WERI-Rb-1 (cell line): ENCODE measurements at regions not wholly inside any gene's neighbourhood (a gene's known extent, or its start where the extent isn't known, plus 50 kb on each side); places are given as distances from the start of the nearest gene placed in this dataset.

Source experiments
- DNase-seq: peaks from one replicate; pipeline ENCODE4 v3.0.0-alpha.2; 2020
- H3K27ac ChIP-seq: fragments of 250-450 bp; sonication (Bioruptor Pico); 2 replicates; pipeline ENCODE4 v1.5.1; 2020; ENCODE audit warnings: mild to moderate bottlenecking, moderate library complexity
- H3K27me3 ChIP-seq: fragments of 250-450 bp; sonication (Bioruptor Pico); 2 replicates; pipeline ENCODE4 v1.5.1; 2021; ENCODE audit warnings: mild to moderate bottlenecking, low read depth, moderate library complexity; ENCODE audit not compliant: insufficient read depth, severe bottlenecking
- H3K36me3 ChIP-seq: fragments of 250-450 bp; sonication (Bioruptor Pico); 2 replicates; pipeline ENCODE4 v1.5.1; 2020; ENCODE audit warnings: mild to moderate bottlenecking, moderate library complexity
- H3K4me3 ChIP-seq: 2 replicates; pipeline ENCODE4 v1.5.1; 2011; ENCODE audit warnings: low read depth, mild to moderate bottlenecking, control low read depth, low read length
- H3K9me3 ChIP-seq: fragments of 250-450 bp; sonication (Bioruptor Pico); 2 replicates; pipeline ENCODE4 v1.5.1; 2021; ENCODE audit warnings: mild to moderate bottlenecking, moderate library complexity; ENCODE audit not compliant: severe bottlenecking
- TF ChIP-seq, protein P1 (sequence below): IDR thresholded peaks from 2 replicates; pipeline ENCODE4 v1.5.1; 2011; ENCODE audit warnings: low read depth, mild to moderate bottlenecking, control low read depth, inconsistent platforms, low read length

DNA sequence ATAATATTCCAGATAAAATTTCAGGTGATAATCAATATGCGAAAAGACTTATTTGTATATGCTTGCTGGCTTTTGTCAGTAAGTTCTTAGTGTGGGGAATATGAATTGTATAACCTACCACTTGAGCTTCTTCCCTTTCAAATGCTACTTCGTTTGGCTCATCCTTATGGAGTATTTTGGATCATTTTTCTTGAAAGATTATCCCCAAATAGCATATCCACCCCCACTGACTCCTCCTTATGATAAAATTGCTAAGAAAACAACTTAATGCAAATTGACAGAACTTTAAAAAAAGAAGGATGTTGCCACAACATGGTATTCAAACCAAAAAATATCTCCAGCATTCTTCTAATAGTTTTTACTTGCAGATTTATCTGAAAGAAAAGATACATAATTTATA lies 393.3 kb downstream of the PPP3CA start:
- H3K36me3 ChIP-seq = no peaks in the 10 kb centered on the region
- no peak overlapping the region for H3K4me3 ChIP-seq
- no peak for DNase-seq
- H3K27ac ChIP-seq = no peak overlapping the region
- no peaks in the 10 kb centered on the region for H3K9me3 ChIP-seq
- no peaks in the 10 kb centered on the region for H3K27me3 ChIP-seq
- TF ChIP-seq, protein P1, sequence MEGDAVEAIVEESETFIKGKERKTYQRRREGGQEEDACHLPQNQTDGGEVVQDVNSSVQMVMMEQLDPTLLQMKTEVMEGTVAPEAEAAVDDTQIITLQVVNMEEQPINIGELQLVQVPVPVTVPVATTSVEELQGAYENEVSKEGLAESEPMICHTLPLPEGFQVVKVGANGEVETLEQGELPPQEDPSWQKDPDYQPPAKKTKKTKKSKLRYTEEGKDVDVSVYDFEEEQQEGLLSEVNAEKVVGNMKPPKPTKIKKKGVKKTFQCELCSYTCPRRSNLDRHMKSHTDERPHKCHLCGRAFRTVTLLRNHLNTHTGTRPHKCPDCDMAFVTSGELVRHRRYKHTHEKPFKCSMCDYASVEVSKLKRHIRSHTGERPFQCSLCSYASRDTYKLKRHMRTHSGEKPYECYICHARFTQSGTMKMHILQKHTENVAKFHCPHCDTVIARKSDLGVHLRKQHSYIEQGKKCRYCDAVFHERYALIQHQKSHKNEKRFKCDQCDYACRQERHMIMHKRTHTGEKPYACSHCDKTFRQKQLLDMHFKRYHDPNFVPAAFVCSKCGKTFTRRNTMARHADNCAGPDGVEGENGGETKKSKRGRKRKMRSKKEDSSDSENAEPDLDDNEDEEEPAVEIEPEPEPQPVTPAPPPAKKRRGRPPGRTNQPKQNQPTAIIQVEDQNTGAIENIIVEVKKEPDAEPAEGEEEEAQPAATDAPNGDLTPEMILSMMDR = no peak

- DNase-seq = no peak
- Histone ChIP-seq H3K27me3 (no peaks in the 10 kb centered on the region), H3K36me3 (no peaks in the 10 kb centered on the region), H3K9me3 (no peaks in the 10 kb centered on the region), H3K4me3 (no peak overlapping the region), H3K27ac (no peak overlapping the region)
- TF ChIP-seq, protein P1 = no peak
Measured at GRCh38 chr4:100953616-100954015, 393.7 kb downstream of the PPP3CA start.

DNA sequence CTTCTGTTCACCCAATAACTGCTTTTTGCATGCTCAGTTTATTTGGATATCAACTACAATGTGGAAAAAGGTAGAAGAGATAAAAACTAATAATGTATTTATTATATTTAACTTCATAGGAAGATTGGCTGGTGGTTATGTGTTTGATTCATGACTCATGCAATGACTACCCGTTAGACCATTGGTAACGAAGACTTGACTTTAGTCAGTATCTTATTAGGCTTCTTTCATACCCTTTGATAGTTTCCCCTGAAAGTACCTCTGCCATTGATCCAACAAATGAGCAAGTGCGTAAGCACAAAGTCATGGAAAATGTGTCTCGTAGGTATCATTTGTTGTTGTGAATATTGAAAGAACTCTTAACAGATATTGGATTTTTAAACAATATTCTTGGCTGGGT lies 394.7 kb downstream of the PPP3CA start:
- no peak overlapping the region for H3K27ac ChIP-seq
- H3K4me3 ChIP-seq = no peak overlapping the region
- TF ChIP-seq, protein P1 = no peak
- H3K36me3 ChIP-seq = no peaks in the 10 kb centered on the region
- H3K9me3 ChIP-seq = no peaks in the 10 kb centered on the region
- DNase-seq = no peak
- no peaks in the 10 kb centered on the region for H3K27me3 ChIP-seq

- Histone ChIP-seq H3K4me3 (no peak overlapping the region), H3K9me3 (no peaks in the 10 kb centered on the region), H3K27me3 (no peaks in the 10 kb centered on the region), H3K36me3 (no peaks in the 10 kb centered on the region), H3K27ac (no peak overlapping the region)
- TF ChIP-seq, protein P1 = no peak
- DNase-seq = no peak
Measured at GRCh38 chr4:100949350-100949935, 397.9 kb downstream of the PPP3CA start.

DNA sequence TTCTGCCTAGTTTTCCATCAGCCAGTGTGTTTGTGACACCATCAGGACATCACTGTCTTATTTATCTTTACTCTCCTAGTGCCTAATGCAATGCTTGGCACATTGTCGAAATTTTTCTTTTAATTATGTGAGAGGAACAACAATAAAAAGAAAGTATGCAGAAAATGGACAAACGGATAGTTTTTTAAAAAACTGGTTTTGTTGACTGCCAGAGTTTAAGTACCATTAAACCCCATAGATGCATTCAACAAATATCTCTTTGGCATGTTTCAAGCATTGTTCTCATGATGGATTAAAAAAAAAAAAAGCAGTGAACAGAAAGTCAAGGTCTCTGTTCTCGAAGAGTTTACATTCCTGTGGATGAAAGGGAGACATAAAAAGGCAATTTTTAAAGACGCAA lies 398.4 kb downstream of the PPP3CA start:
- H3K36me3 ChIP-seq = no peaks in the 10 kb centered on the region
- no peak overlapping the region for H3K27ac ChIP-seq
- no peaks in the 10 kb centered on the region for H3K27me3 ChIP-seq
- no peak overlapping the region for H3K4me3 ChIP-seq
- H3K9me3 ChIP-seq = no peaks in the 10 kb centered on the region
- TF ChIP-seq, protein P1 = no peak
- no peak for DNase-seq

DNA sequence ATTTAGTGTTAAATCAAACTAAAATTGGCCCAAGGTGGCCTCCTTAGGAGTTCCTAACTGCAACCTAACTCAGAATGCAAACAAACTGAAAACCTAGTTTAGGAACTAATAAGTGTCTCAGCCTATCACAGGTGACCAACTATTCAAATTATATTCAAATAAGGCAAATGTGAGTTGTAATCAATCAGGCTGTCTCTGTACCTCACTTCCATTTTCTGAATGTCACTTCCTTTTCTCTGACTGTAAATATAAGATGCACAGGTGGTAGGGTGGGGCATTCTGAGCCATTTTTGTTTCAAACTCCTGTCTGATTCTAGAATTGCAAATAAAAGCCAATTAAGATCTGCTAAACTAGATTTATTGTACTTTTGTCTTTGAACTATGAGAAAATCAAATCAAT lies 401.5 kb downstream of the PPP3CA start:
- TF ChIP-seq, protein P1 = no peak
- Histone ChIP-seq H3K27ac (no peak overlapping the region), H3K9me3 (no peaks in the 10 kb centered on the region), H3K4me3 (no peak overlapping the region), H3K27me3 (no peaks in the 10 kb centered on the region), H3K36me3 (no peaks in the 10 kb centered on the region)
- DNase-seq = no peak
